ENCODE measurements at regions not wholly inside any gene's neighbourhood (a gene's known extent, or its start where the extent isn't known, plus 50 kb on each side); places are given as distances from the start of the nearest gene placed in this dataset.
"Not testable (repeated sequence)": the region's sequence is repeated elsewhere in the genome, so short reads cannot be mapped to it uniquely, and the experiment has no call there.

- no peaks in the 10 kb centered on the region for H3K4me1 ChIP-seq
Measured at GRCh38 chr4:65999518-65999871, 329.2 kb upstream of the EPHA5 start.

GRCh38 chr4:65998807-65999517, 328.7 kb upstream of the EPHA5 start:
- intact Hi-C loops (cut with DNase I; ENCODE audit: low total_unique reads) = not testable (repeated sequence)

More at GRCh38 chr4:65999518-65999871, 329.2 kb upstream of the EPHA5 start:
- no peak for DNase-seq
- no peaks in the 10 kb centered on the region for H3K27me3 ChIP-seq (replicated peaks in 1 of 7)
- H3K27ac ChIP-seq = no peak overlapping the region
- no peaks in the 10 kb centered on the region for H3K36me3 ChIP-seq
- no peak overlapping the region for H3K4me3 ChIP-seq
- H3K9me3 ChIP-seq = peaks cover 0 to 17% (median 3%) of the 10 kb centered on the region in 8 donors
- intact Hi-C loops (cut with DNase I; ENCODE audit: low total_unique reads) = no loop called here
- 73 to 94% (median 81%) methylated on average over 1 of the region's 1 CpG for WGBS, 5 donors
- TF ChIP-seq POLR2AphosphoS5 (IDR thresholded peaks at IDR 0.05) (no peak), POLR2A (IDR thresholded peaks at IDR 0.05) (no peak), CTCF (IDR thresholded peaks at IDR 0.05 in 8 of 11, conservative IDR thresholded peaks at IDR 0.05 in 3 of 11) (no peak)

DNA sequence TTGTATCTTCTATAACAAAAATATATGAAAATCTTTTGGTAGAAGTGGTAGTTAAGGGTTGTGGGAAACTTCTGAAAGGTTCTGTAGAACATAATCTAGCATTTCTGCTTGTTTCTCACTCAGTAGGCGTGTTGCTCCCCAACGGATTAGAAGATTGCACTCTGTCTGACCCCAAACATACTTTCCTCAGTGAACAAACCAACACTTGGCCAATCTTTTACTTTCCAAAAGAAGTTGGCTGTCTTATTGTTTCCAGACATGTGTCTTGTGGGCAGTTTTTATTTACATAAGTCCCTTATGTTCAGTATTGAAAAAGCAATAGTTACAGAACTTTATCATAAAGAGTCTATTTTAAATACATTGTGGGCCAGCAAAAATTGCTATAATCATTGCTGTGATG, 312.8 kb upstream of the EPHA5 start:
- Histone ChIP-seq H3K9me3 (peaks cover 0 to 36% (median 11%) of the 10 kb centered on the region in 8 donors), H3K4me1 (no peaks in the 10 kb centered on the region), H3K4me3 (no peak overlapping the region), H3K36me3 (no peaks in the 10 kb centered on the region), H3K27ac (no peak overlapping the region), H3K27me3 (replicated peaks in 1 of 7) (no peaks in the 10 kb centered on the region)
- DNase-seq = no peak
- WGBS, 5 donors = 72 to 76% (median 74%) methylated on average over 2 of the region's 2 CpGs
- TF ChIP-seq CTCF (IDR thresholded peaks at IDR 0.05 in 8 of 11, conservative IDR thresholded peaks at IDR 0.05 in 3 of 11) (no peak), POLR2AphosphoS5 (IDR thresholded peaks at IDR 0.05) (no peak), POLR2A (IDR thresholded peaks at IDR 0.05) (no peak)
- intact Hi-C loops (cut with DNase I; ENCODE audit: low total_unique reads) = no loop called here

More at GRCh38 chr4:65998807-65999517, 328.7 kb upstream of the EPHA5 start:
- 82 to 94% (median 85%) methylated on average over 27 to 29 of the region's 29 CpGs for WGBS, 5 donors
- H3K27me3 ChIP-seq (replicated peaks in 1 of 7); H3K4me3 ChIP-seq; H3K4me1 ChIP-seq; H3K27ac ChIP-seq; DNase-seq; H3K36me3 ChIP-seq: not testable (repeated sequence)
- H3K9me3 ChIP-seq = peaks cover 0 to 17% (median 3%) of the 10 kb centered on the region in 8 donors

DNA sequence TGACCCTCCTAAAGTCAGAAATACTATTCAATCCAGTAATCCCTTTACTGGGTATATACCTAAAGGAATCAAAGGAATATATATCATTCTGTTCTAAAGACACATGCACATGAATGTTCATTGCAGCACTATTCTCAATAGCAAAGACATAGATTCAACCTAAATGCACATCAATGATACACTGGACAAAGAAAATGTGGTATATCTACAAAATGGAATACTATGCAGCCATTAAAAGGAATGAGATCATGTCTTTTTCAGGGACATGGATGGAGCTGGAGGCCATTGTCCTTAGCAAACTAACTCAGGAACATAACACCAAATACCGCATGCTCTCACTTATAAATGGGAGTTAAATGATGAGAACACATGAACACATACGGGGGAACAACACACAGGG, 306.0 kb upstream of the EPHA5 start:
- no peak overlapping the region for H3K27ac ChIP-seq
- H3K27me3 ChIP-seq (replicated peaks in 1 of 7) = no peaks in the 10 kb centered on the region
- peaks cover 0 to 47% (median 22%) of the 10 kb centered on the region in 8 donors for H3K9me3 ChIP-seq
- no peaks in the 10 kb centered on the region for H3K36me3 ChIP-seq
- 75 to 86% (median 80%) methylated on average over 2 of the region's 2 CpGs for WGBS, 5 donors
- TF ChIP-seq POLR2AphosphoS5 (IDR thresholded peaks at IDR 0.05) (no peak), CTCF (IDR thresholded peaks at IDR 0.05 in 8 of 11, conservative IDR thresholded peaks at IDR 0.05 in 3 of 11) (no peak), POLR2A (IDR thresholded peaks at IDR 0.05) (no peak)
- intact Hi-C loops (cut with DNase I; ENCODE audit: low total_unique reads) = no loop called here
- no peaks in the 10 kb centered on the region for H3K4me1 ChIP-seq
- H3K4me3 ChIP-seq = no peak overlapping the region
- no peak for DNase-seq
